ENCODE measurements at regions not wholly inside any gene's neighbourhood (a gene's known extent, or its start where the extent isn't known, plus 50 kb on each side); places are given as distances from the start of the nearest gene placed in this dataset.

DNA sequence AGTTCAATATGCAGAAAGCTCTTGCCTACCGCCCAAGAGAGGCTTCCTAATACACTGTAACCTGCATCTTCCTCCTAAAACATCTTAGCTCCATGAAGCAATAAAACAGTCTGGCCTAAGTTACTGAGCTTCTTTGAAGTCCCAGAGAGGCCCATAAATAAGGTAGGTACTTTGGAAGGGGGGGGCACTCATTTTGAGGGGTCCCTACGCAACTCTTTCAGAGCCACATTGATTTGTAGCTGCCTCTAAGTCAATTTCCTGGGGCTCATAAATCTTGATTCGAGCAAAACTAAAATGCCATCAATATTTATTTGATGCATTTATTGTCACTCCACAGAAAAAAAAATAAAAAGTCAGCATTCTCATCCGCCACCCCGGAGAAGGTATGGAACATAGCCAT is 60.4 kb upstream of the SIX2 start:
- H4K20me1 ChIP-seq (ENCODE audit: insufficient read depth, low read length), result no peaks in the 10 kb centered on the region
- no peak overlapping the region for H3K27ac ChIP-seq (ENCODE audit: low read depth, low read length, poor library complexity, severe bottlenecking)
- no peaks in the 10 kb centered on the region for H3K4me1 ChIP-seq (ENCODE audit: insufficient read depth, low read length, severe bottlenecking)
- H3K79me2 ChIP-seq (ENCODE audit: insufficient read depth, low read length), result no peaks in the 10 kb centered on the region
- no peaks in the 10 kb centered on the region for H3F3A ChIP-seq (ENCODE audit: insufficient read depth, low read length)
- TF ChIP-seq, protein P1, sequence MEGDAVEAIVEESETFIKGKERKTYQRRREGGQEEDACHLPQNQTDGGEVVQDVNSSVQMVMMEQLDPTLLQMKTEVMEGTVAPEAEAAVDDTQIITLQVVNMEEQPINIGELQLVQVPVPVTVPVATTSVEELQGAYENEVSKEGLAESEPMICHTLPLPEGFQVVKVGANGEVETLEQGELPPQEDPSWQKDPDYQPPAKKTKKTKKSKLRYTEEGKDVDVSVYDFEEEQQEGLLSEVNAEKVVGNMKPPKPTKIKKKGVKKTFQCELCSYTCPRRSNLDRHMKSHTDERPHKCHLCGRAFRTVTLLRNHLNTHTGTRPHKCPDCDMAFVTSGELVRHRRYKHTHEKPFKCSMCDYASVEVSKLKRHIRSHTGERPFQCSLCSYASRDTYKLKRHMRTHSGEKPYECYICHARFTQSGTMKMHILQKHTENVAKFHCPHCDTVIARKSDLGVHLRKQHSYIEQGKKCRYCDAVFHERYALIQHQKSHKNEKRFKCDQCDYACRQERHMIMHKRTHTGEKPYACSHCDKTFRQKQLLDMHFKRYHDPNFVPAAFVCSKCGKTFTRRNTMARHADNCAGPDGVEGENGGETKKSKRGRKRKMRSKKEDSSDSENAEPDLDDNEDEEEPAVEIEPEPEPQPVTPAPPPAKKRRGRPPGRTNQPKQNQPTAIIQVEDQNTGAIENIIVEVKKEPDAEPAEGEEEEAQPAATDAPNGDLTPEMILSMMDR (IDR thresholded peaks at IDR 0.05; ENCODE audit: low read length), result no peak
- no peak for TF ChIP-seq EZH2 (IDR thresholded peaks at IDR 0.05; ENCODE audit: borderline replicate concordance, low read length)
- H3K9me2 ChIP-seq (ENCODE audit: low read depth, low read length), result no peaks in the 10 kb centered on the region
- H3K9ac ChIP-seq (ENCODE audit: low read length), result no peak overlapping the region
- no peaks in the 10 kb centered on the region for H3K27me3 ChIP-seq (ENCODE audit: insufficient read depth, low read length)
- H2AFZ ChIP-seq (ENCODE audit: low read length), result no peak overlapping the region
- no peaks in the 10 kb centered on the region for H3K9me3 ChIP-seq (ENCODE audit: low read length)
- H3K4me3 ChIP-seq (ENCODE audit: low read depth, low read length, poor library complexity, severe bottlenecking), result no peak overlapping the region
- H3K4me2 ChIP-seq (ENCODE audit: low read length), result no peak overlapping the region
- no peaks in the 10 kb centered on the region for H3K36me3 ChIP-seq (ENCODE audit: insufficient read depth, low read length)

DNA sequence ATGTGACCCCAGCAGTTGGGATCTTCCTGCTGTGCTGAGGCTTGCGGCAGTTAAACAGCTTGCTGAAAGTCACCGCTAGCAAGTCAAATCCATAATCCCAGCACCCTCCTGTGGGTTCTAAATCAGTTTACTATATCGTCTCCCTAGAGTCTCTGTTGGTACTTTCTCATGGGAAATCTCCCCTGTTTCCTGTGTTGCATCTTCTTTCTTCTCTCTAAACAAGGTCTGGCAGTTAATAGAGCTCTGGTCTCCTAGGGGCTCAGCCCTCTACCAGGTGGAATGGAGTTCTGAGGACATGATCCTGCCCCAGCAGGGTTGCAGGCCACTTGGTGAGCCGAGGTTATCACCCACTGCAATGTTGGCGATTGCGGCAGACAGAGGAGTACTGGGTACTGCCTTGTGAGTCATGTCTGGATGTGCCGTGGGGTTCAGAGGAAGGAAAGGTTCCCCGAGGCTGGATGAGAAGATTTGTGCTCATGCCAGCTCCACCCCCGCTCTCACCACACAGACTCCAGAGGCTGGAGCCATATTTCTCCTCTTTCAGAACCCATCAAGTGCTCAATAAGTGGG is 59.4 kb upstream of the SIX2 start:
- Histone ChIP-seq H3K9me3 (ENCODE audit: low read length) (no peaks in the 10 kb centered on the region), H3K4me2 (ENCODE audit: low read length) (no peak overlapping the region), H3K4me1 (ENCODE audit: insufficient read depth, low read length, severe bottlenecking) (no peaks in the 10 kb centered on the region), H2AFZ (ENCODE audit: low read length) (no peak overlapping the region), H3K9me2 (ENCODE audit: low read depth, low read length) (no peaks in the 10 kb centered on the region), H3K36me3 (ENCODE audit: insufficient read depth, low read length) (no peaks in the 10 kb centered on the region), H4K20me1 (ENCODE audit: insufficient read depth, low read length) (no peaks in the 10 kb centered on the region), H3K9ac (ENCODE audit: low read length) (no peak overlapping the region), H3K79me2 (ENCODE audit: insufficient read depth, low read length) (no peaks in the 10 kb centered on the region), H3K27ac (ENCODE audit: low read depth, low read length, poor library complexity, severe bottlenecking) (no peak overlapping the region), H3K27me3 (ENCODE audit: insufficient read depth, low read length) (no peaks in the 10 kb centered on the region), H3F3A (ENCODE audit: insufficient read depth, low read length) (no peaks in the 10 kb centered on the region), H3K4me3 (ENCODE audit: low read depth, low read length, poor library complexity, severe bottlenecking) (no peak overlapping the region)
- TF ChIP-seq, protein P1 (IDR thresholded peaks at IDR 0.05; ENCODE audit: low read length), result no peak
- TF ChIP-seq EZH2 (IDR thresholded peaks at IDR 0.05; ENCODE audit: borderline replicate concordance, low read length), result no peak

DNA sequence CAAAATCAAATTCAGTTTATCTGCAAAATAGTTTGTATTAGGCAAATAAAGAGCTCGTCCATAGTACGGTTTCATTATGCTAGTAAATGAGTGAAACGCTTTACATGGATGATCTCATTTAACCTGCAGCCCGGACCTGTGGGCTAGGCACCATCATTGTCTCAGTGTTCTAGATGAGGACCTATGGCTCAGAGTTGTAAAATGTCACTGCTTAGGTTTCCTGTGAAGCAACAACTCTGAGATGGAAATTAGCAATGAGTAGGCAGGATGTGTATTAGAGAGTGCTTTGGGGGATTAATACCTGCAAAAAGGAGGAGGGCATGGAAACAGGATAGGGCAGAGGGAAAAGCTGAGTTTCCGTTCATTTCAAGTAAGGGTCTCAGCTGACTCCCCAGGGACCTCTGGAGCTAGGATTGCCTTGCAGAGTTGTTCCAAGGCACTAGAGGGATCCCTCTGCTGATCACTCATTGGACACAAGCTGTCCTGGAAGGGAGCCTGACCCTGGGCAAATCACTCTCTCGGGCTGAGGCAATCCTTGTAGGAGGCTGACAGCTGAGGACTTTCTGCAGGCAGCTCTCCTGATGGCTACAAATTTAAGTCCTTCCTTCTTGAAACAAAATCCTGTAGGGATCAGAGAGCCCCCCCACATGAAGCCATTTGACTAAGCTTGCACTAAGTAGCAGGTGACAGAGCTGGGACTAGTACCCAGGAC is 58.8 kb upstream of the SIX2 start:
- TF ChIP-seq, protein P1 (IDR thresholded peaks at IDR 0.05; ENCODE audit: low read length), result no peak
- H3K27me3 ChIP-seq (ENCODE audit: insufficient read depth, low read length), result no peaks in the 10 kb centered on the region
- no peak overlapping the region for H2AFZ ChIP-seq (ENCODE audit: low read length)
- H3K9ac ChIP-seq (ENCODE audit: low read length), result no peak overlapping the region
- H3F3A ChIP-seq (ENCODE audit: insufficient read depth, low read length), result no peaks in the 10 kb centered on the region
- H3K36me3 ChIP-seq (ENCODE audit: insufficient read depth, low read length), result no peaks in the 10 kb centered on the region
- no peak overlapping the region for H3K27ac ChIP-seq (ENCODE audit: low read depth, low read length, poor library complexity, severe bottlenecking)
- H3K9me3 ChIP-seq (ENCODE audit: low read length), result no peaks in the 10 kb centered on the region
- H3K4me1 ChIP-seq (ENCODE audit: insufficient read depth, low read length, severe bottlenecking), result no peaks in the 10 kb centered on the region
- H4K20me1 ChIP-seq (ENCODE audit: insufficient read depth, low read length), result no peaks in the 10 kb centered on the region
- H3K4me2 ChIP-seq (ENCODE audit: low read length), result no peak overlapping the region
- no peaks in the 10 kb centered on the region for H3K9me2 ChIP-seq (ENCODE audit: low read depth, low read length)
- no peak overlapping the region for H3K4me3 ChIP-seq (ENCODE audit: low read depth, low read length, poor library complexity, severe bottlenecking)
- H3K79me2 ChIP-seq (ENCODE audit: insufficient read depth, low read length), result no peaks in the 10 kb centered on the region

Measured in OCI-LY1 (cell line).